GM18508 (cell line): ENCODE measurements at regions not wholly inside any gene's neighbourhood (a gene's known extent, or its start where the extent isn't known, plus 50 kb on each side); places are given as distances from the start of the nearest gene placed in this dataset.
"Not testable (repeated sequence)": the region's sequence is repeated elsewhere in the genome, so short reads cannot be mapped to it uniquely, and the experiment has no call there.

Experiments
- ATAC-seq: cut with Tn5 transposase; IDR thresholded peaks from one replicate; pipeline ENCODE4 v1.9.1; 2021; ENCODE audit warnings: moderate number of reproducible peaks; ENCODE audit not compliant: insufficient read depth, unreplicated experiment

DNA sequence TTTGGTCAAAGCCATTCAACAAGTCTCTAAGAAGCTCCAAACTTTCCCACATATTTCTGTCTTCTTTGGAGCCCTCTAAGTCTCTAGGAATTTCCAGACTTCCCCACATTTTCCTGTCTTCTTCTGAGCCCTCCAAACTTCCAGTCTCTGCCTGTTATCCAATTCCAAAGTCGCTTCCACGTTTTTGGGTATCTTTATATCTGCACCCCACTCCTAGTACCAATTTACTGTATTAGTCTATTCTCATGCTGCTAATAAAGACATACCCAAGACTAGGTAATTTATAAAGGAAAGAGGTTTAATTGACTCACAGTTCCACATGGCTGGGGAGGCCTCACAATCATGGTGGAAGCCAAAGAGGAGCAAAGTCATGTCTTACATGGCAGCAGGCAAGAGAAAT is 182.9 kb upstream of the ARRDC3 start:
- not testable (repeated sequence) for ATAC-seq

DNA sequence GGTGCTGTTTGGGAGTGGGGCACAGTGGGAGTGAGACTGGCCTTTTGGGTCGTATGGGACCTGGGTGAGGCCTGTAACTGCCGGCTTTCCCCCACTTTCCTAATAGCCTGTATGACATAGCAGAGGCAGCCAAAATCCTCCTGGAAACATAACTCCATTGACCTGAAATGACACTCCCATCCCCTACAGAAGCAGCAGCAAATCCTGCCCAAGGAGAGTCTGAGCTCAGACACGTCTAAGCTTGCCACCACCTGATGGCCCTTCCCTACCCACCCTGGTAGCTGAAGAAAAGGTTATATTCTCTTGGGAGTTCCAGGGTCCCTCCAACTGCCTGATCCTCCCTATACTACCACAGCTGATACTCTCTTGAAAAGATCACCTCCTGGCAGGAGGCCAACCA is 179.8 kb upstream of the ARRDC3 start:
- ATAC-seq, result no peak

DNA sequence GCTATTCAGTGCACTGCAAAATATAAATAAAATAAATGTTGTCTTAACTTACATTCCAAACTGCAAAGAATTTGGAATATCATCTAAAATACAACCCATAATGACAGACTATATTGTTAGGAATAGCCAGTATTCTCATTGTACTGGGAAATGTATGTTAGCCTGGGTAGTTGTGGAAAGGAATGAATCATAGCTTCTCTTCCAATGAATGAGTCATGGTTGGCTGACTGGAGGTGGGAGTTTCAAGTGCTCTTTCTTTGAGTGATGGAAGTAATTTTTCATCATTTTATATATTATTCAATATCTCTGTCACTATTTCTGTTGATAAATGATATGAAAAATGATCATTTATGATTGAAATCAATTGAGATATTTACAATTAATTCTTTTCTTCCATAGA is 158.6 kb upstream of the ARRDC3 start:
- ATAC-seq, result no peak

DNA sequence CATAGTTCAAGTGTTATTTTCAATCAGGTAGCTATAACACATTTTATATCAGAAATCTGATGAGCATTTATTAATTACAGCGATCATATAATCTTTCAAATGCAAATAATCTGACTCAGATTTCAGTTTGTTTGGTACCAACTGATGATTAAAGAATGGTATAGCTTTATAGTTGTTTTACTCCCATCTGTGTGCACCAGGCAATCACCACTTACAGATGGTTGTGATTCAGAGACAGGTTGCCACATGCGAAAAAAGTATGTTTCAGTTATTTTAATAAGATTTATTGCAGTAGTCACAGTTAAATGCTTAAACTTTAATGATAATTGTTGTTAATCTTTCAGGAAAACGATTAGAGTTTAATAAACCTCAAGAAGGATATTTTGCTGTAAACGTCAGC is 155.1 kb upstream of the ARRDC3 start:
- ATAC-seq, result no peak

DNA sequence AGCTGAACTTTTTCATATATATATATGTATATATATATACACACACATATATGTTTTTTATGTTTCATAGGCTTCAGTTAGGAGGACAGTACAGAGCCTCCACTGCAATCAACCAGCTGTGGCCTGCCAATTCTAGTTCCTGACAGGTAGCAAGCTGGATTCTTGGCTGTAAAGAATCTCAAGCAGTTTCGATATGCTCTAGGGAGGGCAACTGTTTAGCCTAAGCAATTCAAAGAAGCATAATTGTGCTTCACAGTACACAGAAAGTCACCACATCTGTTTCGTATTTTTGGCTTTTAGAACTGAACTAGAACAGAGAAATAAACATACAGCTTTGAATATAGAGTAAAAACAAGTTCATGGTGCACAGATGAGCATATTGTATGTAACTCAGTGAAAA is 152.4 kb upstream of the ARRDC3 start:
- no peak for ATAC-seq

DNA sequence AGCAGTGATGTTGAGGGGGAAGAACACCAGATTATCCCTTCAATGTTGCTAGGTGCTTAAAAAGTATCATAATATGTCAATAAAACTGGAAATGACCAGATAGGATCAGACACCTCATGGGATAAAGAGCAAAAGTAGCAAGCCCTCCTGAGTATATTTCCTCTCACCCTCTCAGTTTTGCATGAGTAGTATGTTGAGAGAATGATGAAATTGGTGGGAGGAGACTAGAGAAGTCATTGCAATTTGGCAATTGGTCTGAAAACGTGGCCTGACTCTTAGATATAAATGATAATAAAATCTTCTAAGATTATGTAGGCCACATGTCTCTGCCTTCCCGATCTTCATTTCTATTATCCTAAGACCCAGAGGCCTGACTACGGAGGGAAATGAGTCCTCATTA is 151.2 kb upstream of the ARRDC3 start:
- ATAC-seq, result no peak

DNA sequence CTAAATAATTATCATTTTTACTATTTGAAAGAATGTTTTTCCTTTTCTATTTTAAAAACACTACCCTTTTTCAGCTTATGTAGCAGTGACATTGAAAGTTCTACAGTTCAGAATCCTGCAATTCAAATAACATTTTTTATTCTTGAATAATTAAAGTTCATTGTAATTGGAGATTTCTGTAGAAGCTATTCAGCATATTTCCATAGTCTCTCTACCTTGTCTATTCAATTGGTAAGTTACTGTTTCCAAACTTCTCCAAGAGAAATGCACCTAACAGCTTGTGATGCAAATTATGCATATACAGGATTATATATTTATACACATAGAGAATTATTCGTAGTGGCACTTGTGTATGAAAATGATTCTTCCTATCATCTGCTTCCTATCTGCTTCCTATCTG is 149.7 kb upstream of the ARRDC3 start:
- ATAC-seq, result no peak

DNA sequence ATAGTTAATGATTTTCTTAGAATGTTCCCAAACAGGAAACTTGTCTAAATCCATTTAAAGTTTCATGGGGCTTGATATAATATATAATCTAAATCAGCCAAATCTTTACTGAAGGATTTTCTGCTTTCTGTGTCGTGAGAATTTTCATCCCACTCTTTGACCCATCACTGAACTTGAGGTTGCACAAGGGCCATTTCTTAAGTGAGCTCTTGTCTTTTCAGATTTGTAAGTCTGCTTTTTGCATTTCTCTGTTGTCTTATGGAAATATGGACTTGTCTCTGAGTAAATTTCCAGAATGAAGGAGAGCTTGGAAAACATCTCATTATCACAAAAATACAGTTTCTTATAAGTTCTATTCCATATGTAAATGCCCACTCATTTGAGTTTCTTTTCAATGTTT is 149.2 kb upstream of the ARRDC3 start:
- no peak for ATAC-seq

DNA sequence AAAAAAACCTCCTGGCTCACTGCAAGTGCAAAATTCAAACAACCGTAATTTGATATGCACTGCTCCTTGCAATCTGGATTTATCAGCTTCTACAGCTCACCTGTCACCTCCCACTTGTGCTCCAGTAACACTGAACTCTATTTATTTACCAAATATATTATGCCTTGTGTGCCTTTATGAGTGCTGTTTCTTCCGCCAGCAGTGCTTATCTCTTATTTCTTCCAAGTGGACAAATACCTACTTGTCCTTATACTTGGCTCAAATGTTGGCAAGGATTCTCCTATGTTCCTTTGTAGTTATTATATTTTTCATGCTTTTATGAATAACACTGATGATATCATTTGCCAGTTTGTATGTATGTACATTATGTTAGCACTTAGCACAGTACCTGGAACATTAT is 145.7 kb upstream of the ARRDC3 start:
- no peak for ATAC-seq

DNA sequence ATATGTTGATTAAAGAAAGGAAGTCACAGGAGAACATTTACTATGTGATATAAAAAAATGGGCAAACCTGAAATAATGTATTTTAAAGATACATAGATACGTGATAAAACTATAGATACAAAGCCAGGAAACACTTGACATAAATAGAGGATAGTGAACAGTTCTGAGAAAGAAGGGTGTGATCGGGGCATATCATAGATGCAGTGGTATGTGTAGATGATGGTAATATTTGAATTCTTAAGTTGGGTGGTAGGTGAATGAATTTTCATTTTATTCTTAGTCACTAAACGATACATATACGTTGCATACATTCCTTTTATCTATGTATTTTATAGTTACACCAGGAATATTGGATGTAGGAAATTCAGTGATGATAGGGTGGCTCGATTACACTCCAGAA is 138.7 kb upstream of the ARRDC3 start:
- no peak for ATAC-seq

DNA sequence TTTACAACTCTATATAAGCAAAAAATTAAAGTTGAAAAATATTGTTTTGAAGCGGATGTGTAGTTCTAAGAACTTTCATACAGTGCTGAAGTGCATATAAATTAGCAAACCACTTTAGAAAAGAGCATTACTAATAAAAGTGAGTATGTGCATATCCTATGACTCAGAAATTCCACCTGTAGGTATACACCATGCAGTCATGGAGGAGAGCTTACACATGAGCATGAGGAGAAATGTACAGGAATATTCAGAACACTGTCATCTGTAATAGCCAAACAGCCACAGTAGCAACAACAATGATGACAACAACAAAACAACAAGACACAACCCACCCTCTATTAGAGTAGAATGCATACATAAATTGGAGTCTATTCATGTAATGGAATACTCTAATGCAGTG is 138.2 kb upstream of the ARRDC3 start:
- ATAC-seq, result no peak

DNA sequence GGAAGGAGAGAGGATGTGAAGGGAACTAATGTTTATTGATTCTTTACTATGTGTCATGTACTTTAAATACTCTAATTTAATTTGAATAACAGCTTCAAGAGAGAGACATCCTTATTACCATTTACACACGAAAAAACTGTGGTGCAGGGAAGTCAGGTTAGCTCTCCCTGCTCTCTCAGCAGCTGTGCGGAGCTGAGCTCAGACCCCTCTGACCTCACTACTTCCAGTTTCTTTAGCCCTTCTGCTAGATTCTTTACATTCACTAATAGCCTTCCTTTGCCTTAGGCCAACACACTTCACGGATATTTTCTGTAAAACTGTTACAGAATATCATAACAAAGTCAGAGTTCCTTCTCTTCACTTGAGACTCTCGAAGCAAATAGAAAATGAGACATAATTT is 131.3 kb upstream of the ARRDC3 start:
- no peak for ATAC-seq

DNA sequence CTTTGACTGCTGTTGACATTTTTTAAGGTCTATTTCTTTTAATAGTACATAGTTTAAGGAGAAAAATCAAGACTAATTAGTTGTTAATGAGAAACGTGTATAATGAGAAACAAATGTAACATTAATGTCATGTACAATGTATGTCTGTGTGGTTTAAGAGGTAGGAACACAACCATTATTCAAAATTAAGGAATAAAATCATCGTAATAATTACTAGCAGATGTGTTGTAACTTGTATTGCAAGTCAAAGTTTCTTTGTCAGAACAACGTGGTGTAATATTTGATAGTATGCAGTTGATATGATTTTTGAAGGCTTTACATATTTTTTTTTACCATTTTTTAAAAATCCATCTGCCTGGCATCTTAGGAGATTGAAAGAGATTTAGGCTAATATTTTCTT is 120.2 kb upstream of the ARRDC3 start:
- no peak for ATAC-seq

DNA sequence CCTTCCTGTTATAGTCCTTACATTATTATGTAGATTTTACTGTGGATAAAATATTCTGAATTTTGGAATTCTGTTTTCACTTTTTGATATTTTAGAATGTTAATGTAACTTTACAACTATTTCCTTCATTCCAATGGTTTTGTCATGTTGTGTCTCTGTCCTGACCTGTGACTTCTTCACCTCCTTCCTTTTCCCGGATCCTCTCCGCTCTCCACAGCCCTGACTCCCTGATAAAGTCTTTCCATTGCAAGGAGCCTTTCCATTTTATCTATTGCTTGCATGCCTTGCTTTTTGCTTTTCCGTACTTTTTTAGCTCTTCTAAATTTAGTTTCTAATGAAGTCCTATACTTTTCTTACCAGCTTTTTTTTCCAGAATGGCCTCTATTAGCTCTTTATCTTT is 117.6 kb upstream of the ARRDC3 start:
- ATAC-seq, result no peak

DNA sequence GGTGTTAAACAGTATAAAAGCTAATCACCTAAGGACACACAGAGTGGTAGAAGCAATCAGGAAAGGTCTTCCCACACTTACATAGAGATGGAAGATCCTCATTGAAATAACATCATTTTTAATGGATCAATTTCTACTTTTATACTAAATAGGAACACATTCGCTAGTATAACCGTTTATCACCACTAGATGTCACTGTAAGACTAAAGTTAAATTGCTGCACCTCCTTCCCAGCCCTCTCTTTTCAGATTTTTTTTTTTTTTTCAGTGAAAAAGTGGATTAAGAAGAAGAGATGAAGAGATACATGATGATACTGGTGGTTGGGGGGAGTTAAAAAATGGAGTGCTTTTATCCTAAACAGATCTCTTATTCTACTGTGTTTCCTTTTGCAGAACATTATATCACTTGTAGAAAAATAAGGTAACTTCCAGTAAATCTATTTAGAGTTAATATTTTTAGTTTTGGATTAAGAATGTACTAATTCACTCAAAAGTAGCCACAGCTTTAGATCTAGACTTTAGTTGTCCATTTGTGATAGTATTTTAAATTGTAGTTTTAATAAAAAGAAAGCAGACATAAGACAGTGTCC is 116.9 kb upstream of the ARRDC3 start:
- ATAC-seq, result peak; percentile 71

DNA sequence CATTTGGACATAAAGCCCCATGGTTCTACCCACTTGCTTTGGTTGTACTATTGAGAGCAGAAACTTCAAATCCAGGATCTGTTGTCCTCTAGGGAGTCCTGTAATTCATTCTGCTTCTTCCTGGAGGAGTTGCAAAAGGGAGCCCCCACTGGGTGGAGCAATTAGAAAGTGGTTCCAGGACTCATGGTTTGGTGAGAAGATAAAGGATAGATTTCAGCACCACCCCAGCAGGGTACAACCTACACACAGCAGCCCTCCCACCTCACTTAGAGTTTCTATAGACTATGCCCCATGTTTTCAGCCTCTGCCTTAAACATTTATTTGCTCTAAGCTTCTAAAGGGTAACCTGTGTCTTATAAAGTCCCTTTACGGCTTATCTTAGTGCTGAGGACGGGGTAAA is 112.6 kb upstream of the ARRDC3 start:
- no peak for ATAC-seq

DNA sequence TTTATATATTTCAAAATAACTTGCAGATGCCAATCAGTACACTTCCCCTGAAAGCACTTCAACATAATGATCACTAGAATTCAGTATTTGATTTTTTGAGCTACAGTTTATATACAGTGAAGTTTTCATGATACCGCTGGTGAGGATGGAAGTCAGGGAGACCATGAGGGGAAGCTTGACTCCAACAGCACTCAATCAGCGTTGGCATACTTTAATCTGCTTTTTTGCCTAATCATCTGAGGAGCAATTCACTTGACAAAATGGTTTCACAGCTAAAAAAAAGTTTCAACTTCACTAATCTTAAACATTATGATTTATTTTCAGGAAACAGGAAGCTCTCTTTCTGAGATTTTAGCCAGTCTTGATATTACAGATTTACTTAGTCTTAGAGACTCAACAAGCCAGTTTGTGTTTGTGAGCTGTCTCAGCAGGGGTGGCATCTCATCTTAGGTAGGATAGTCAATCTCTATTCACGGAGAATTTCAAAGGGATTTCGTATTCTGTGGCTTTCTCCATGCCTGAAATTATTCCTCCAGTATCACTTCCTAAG is 111.4 kb upstream of the ARRDC3 start:
- no peak for ATAC-seq

DNA sequence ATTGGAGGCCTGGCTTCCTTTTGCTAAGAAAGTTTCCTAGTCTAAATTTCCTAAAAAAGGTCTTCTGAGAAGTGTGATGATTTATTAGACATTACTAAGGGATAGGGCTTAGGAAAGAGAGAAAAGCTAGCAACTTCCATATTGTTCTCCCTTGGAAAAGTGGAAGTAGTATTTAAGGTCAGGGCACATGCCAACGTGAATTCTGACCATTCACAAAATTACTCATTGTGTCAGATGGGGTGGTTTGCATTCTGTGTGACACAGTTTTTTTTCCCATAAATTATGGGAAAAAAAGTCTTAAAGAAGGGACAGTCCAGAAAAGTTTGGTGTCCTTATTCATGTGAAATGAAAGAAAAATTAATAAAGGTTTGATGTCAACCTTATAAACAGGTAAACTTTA is 110.0 kb upstream of the ARRDC3 start:
- ATAC-seq, result no peak

DNA sequence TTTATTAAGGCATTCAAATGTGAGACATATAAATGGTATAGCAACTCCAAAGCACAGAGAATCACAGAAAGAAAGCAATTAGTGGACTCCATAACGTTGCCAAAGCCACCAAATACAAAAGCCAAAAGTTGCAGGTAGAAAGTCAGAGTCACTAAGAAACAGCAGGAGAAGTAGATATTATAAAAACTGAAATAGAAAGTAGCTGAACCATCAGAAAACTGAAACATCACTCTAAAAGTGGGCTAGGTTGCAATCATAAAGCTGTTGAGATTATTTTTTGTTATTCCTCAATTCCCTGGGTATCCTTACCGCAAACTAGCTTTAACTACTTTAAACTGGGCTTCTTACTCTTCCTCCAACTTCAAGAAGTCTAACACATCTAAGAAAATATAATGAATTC is 108.1 kb upstream of the ARRDC3 start:
- ATAC-seq, result no peak

DNA sequence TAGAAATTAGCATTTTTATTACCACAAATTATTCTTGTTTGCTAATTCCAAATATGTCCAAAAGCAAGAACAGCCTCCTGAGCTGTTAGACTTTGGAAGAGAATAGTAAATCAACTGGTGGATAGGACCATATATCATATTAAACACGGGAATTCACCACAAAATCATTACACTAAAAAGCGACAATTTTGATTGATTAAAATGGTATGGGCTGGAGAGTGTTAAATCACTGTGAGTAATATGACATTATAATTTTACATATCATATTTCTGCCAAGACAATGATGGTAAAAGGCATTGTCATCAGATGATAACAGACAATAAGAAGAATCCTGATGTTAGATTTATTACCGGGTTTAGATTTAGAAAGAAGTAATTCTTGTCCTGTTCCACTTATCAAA is 107.2 kb upstream of the ARRDC3 start:
- ATAC-seq, result no peak

DNA sequence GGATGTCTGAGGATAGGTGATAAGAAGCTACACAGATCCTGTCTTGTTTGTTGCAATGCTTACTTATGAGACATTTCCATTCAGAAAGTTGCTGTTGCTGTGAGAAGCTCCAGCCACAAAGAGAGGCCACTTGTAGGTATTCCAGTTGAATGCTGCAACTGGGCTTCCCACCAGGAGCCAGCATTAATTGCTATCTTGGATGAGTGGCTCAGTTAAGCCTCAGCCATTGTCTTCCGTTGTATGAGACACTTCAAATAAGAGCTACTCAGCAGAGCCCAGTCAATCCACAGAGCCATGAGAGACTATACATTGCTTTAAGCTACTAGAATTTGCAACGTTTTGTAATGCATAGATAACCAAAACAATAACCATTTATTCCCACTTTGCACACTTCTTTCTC is 104.3 kb upstream of the ARRDC3 start:
- no peak for ATAC-seq

DNA sequence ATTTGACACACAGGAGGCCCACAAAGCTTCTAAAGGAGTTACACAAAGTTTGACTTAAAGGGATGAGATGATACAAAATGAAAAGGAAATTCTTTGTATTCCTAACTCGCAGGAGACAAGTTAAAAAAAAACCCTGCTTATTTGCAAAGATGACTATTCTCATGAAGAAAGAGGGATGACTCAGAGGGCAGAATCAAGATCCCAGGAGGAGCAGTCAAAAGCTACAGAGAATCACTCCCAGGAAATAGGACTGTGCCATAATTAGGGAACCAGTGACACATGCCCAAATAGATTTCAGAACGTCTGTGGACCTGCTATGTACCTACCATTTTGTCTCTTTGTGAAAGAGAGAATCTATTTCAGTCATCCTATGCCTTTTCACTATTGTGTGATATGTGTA is 103.5 kb upstream of the ARRDC3 start:
- no peak for ATAC-seq

DNA sequence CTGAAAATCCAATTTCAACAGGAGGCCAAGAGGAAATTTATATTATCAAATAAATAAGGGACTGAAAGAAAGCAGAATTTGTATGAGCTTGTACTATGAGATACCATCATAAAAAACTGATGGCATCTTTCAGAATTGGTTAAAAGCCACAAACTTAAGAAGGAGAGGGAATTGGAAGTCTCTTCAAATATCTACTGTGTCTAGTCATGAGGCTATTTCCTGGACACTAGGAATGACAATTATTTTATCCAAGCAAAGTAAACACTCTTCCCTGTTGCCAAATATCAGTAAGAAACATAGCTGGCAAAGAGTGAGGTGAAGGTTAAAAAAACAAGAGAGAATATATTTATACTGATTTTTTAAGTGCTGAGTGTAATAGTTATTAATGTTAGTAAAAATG is 101.5 kb upstream of the ARRDC3 start:
- no peak for ATAC-seq
